NCI-H1105 (cell line): ENCODE measurements at regions not wholly inside any gene's neighbourhood (a gene's known extent, or its start where the extent isn't known, plus 50 kb on each side); places are given as distances from the start of the nearest gene placed in this dataset.

Source experiments
- DNase-seq: peaks from one replicate; lab custom pipeline; 2025; lab: John Stamatoyannopoulos, UW

DNA sequence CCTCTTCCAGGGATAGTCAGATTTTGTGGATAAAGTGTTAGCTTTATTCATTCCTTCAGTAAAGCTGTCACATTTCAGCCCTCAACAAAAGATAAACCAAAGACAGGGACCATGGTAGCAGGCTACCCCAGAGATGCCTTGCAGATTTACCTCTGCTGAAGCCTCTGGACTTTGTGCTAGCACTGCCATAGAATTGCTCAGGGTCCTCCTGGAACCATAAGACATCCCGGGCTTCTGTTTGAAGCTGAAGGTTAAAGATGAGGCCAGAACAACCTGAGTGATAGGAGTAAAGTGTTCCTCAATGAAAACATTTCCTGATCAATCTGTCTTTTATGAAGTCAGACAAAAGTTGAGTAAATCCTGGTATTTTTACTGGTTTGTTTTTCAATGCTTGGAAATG lies 57.5 kb upstream of the ARL15 start:
- no peak for DNase-seq

DNA sequence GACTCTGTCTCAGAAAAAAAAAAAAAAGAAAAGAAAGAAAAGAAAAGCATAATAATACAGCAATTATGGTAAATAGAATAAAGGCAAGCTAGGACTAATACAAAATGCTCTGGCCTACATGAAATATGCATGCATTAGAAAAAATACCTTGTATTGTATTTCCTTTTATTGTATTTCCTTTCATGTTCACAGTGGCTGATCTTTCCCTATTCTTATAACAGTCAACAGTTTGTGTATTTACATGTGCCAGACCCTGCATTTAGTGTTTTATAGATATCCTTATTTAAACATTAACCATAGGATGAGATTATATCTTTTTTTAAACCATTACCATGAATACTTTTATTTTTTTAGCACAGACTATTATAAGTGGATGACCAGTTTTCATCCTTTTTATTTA lies 56.3 kb upstream of the ARL15 start:
- DNase-seq: no peak

DNA sequence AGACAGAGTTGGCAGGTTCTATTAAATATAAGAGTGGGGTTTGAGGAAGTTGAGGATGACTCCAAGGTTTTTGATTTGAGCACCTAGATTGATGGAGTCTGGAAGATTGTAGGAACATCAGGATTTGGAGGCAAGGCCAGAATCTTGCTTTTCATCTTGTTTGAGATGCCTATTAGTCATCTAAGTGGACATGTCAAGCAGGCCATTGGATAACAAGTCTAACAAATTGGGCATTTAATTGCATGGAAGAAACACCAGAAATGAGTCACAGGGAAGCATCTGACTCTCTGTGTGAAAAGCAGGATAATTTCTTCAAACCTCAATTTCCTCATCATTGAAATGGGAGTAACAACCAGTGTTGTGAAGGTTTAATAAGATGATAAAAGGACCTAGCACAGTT lies 53.3 kb upstream of the ARL15 start:
- no peak for DNase-seq

DNA sequence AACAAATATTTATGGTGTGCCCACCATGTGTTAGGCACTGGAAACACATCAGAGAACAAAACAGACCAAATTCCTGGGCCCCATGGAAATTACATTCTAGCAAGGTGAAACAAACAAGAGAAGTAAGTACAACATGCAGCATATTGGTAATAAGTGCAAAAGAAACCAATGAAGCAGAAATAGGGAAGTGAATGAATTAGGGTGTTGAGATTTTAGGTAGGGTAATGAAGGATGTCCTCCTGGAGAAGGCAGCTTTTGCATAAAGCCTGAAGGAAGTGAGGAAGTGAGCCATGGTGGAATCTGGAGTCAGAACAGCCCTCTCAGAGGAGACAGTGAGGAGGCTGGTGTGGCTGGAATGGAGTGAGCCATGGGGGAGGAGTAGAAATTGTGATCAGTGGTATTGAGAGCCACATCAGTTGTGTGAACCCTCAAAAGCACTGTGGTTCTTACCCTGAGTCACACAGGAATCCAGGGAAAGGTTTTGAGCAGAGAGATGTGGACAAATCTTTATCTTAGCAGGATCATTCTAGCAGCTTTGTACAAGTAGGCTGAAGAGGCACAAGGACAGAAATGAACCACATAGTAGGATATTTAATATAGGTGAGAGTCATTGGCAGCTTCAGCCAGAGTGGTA lies 52.7 kb upstream of the ARL15 start:
- no peak for DNase-seq

DNA sequence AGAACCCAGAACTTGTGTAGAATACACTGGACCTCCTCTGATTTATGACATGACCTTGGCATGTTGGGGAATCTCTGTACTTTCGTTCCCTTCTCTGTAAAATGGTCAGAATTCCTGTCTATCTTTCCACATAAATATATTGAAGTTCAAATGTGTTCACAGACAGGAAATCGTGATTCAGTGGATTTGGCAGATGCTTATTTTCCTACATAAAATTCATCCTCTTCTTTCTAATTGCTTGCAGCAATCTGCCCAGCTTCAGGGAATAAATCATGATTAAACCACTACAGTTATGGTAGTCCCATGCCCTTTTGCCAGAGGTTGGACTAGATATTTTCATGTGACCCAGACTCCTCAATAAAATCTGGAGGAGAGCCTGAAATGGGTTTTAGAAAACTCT lies 52.1 kb upstream of the ARL15 start:
- no peak for DNase-seq

GRCh38 chr5:54361691-54362411 lies 51.5 kb upstream of the ARL15 start:
- no peak for DNase-seq

DNA sequence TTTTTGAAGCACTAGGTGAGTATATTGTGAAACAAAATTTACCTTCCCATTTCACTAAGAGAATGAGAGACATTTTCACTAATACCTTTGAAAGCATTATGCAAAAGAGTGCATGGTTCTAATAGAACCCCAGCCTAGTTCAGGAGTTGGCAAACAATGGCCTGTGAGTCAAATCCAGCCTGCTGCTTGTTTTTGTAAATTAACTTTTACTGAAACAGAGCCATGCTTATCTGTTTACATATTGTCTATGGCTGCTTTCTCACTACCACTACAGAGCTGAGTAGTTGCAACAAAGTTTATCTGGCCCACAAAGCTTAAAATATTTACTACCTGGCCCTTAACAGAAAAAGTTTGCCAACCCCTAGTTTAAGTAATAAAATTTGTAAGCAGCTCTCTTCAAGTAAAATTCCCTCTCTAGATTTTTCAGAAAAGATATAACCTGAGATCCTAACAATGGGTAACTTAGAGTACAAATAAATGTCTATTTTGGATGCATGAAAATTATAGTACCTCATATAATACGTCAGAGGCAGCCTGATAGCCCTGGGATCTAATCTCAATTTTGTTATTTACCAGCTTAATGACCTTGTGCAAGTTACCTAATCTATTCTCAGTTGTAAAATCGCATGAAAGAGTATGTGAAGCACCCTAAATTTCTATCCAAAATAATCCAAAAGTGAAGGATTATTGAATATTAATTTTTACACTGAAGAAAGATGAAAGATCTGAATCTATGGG lies 50.7 kb upstream of the ARL15 start:
- no peak for DNase-seq
